K562 (cell line): ENCODE measurements at regions not wholly inside any gene's neighbourhood (a gene's known extent, or its start where the extent isn't known, plus 50 kb on each side); places are given as distances from the start of the nearest gene placed in this dataset.

Experiments
- MCM7 ChIP-seq, 2 experiments: fragments of 450-650 bp; IDR thresholded peaks; 2 replicates each; pipeline ENCODE4 v1.6.1; 2016 to 2018
- PCBP1 ChIP-seq: fragments of 200-400 bp; formaldehyde crosslinking; IDR thresholded peaks from 2 replicates; pipeline ENCODE4 v1.6.1; 2018; ENCODE audit warnings: mild to moderate bottlenecking, low read depth, low read length; ENCODE audit not compliant: poor library complexity, severe bottlenecking
- SP2 ChIP-seq: IDR thresholded peaks from 2 replicates; pipeline ENCODE4 v1.6.1; 2011; ENCODE audit warnings: mild to moderate bottlenecking, low read depth, low read length, moderate library complexity; ENCODE audit not compliant: poor library complexity, severe bottlenecking; ENCODE audit errors: extremely low read depth
- ZNF318 ChIP-seq, 2 experiments: fragments of 450-650 bp; IDR thresholded peaks; 2 replicates each; pipeline ENCODE4 v1.6.1; 2016; ENCODE audit warnings: mild to moderate bottlenecking in 2 of 2, borderline replicate concordance in 1 of 2, low read depth in 1 of 2, moderate library complexity in 1 of 2

GRCh38 chr3:187920913-187921312 is 175.6 kb upstream of the BCL6 start (continued):
- TF ChIP-seq ZNF318 (IDR thresholded peaks at IDR 0.05; ENCODE audit: borderline replicate concordance in 1 of 2, low read depth in 1 of 2) = no peak
- TF ChIP-seq SP2 = no peak
- TF ChIP-seq PCBP1 = no peak
- TF ChIP-seq MCM7 (IDR thresholded peaks at IDR 0.05) = no peak
